ENCODE measurements at regions not wholly inside any gene's neighbourhood (a gene's known extent, or its start where the extent isn't known, plus 50 kb on each side); places are given as distances from the start of the nearest gene placed in this dataset.
A peak's percentile ranks its signal among the peaks of the same experiment; 100 is the strongest.

DNA sequence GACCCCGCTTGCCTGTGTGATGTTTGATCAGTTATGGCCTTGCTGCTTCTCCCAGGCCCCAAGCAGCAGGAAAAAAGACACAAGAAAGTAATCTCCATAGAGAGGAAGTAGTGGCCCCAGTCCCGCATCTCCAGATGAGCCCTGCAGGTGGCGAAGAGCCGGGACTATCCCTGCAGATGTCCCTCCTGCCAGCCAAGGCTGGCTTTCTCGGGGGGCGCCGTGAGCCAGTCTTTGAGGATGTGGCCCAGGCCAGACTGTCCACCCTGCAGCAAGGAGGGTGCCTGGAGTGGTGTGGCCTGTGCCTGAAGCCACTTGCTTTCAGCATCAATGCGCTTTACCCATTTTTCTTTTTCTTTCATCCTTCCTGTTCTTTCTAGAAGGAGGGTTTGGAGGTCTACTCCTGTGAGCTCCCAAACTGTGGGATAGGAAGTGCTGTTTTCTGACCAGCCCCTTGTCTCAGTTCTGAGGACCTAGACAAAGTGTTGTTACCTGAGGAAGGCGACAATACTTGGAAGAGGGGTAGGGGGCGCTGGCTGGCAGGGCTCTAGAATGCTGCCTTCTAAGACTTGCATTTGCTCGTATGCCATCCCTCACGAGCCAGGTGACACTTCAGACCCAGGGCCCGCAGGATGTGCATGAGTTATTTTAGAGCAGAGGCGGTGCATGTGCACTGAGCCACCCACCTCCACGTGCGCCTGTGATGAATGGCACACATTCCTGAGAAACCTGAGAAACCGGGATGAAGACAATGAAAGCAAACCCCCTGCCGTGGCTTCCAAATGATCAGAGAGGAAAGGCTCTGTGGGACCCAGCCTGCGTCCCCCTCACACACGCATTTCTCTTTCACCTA is 255.8 kb downstream of the FBXO15 start:
- H3K4me3 ChIP-seq = no peak overlapping the region
- WGBS = 42% methylated on average over 20 of the region's 20 CpGs
- no peak for TF ChIP-seq POLR2A (IDR thresholded peaks at IDR 0.05; ENCODE audit: low read depth)
- no peak for TF ChIP-seq EP300 (IDR thresholded peaks at IDR 0.05)
- no peak for TF ChIP-seq POLR2AphosphoS5 (IDR thresholded peaks at IDR 0.05)
- no peak overlapping the region for H3K27ac ChIP-seq (replicated peaks in 1 of 4)
- no peaks in the 10 kb centered on the region for H3K9me3 ChIP-seq
- no peaks in the 10 kb centered on the region for H3K27me3 ChIP-seq
- H3K4me1 ChIP-seq = no peaks in the 10 kb centered on the region
- DNase-seq (ENCODE audit: extremely low spot score) = peak; percentile 90
- intact Hi-C loops (cut with DNase I) = no loop called here
- no peaks in the 10 kb centered on the region for H3K36me3 ChIP-seq

DNA sequence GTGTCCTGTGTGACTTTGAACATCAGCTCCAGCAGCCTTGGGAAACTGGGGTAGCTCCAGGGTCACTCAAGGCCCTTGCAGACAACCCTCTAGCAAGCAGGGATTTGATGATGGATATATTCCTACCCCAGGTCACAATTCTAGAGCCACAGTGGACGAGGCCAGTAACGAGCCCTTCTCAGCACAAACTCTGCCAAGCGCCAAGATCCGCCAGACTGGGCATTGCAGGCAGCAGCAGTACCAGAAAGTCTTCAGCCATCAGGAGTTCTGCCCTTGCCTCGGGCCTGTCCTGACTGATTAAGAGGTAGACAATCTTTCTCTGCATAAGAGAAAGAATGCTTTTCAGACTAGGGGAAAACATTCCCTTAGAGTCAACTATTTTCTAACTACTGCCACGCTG is 259.1 kb downstream of the FBXO15 start:
- Histone ChIP-seq H3K4me1 (no peaks in the 10 kb centered on the region), H3K4me3 (no peak overlapping the region), H3K27ac (replicated peaks in 1 of 4) (no peak overlapping the region), H3K9me3 (no peaks in the 10 kb centered on the region), H3K36me3 (no peaks in the 10 kb centered on the region), H3K27me3 (no peaks in the 10 kb centered on the region)
- no peak for TF ChIP-seq POLR2A (IDR thresholded peaks at IDR 0.05; ENCODE audit: low read depth)
- intact Hi-C loops (cut with DNase I) = no loop called here
- WGBS = 76% methylated on average over 6 of the region's 6 CpGs
- DNase-seq (ENCODE audit: extremely low spot score) = peak; percentile 91

DNA sequence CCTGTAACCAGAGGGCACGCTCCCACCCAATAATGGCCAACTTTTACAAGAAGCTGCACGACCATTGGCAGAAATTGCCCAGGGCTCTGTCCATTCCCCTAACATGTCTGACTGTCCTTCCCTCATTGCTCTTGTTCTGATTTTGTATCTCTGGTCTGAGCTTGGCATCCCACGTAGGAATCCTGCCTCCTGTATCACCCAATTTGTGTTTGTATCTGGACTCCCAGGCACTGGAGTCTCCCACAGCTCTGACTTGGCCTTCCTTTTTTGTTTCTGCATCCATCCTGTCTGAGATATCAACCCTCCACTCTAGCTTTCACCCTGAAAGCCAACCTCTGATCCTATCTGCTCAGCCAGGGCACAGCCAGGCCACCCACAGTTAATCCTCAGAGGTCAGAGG is 259.8 kb downstream of the FBXO15 start:
- WGBS = 71% methylated on average over 3 of the region's 3 CpGs
- intact Hi-C loops (cut with DNase I) = no loop called here

DNA sequence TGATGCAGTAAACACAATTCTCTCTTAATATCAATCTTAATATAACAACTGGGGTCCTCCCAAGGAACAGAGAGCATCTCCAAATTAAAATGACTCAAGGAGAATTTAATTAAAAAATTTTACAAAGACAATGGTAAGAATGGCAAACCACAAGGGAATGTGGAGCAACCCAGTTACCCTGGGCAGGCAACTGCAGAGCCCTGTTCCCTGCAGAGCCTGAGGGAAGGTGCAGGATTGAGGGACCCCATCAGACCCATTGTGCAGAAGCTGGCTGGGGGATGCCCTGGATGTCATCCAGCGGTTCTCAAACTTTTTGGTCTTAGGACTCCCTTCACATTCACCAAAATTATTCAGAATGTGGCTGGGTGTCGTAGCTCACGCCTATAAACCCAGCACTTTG is 262.8 kb downstream of the FBXO15 start:
- intact Hi-C loops (cut with DNase I) = no loop called here
- peak; percentile 24 for DNase-seq (ENCODE audit: extremely low spot score)
- H3K9me3 ChIP-seq = no peaks in the 10 kb centered on the region
- no peak overlapping the region for H3K4me3 ChIP-seq
- TF ChIP-seq, protein P1, sequence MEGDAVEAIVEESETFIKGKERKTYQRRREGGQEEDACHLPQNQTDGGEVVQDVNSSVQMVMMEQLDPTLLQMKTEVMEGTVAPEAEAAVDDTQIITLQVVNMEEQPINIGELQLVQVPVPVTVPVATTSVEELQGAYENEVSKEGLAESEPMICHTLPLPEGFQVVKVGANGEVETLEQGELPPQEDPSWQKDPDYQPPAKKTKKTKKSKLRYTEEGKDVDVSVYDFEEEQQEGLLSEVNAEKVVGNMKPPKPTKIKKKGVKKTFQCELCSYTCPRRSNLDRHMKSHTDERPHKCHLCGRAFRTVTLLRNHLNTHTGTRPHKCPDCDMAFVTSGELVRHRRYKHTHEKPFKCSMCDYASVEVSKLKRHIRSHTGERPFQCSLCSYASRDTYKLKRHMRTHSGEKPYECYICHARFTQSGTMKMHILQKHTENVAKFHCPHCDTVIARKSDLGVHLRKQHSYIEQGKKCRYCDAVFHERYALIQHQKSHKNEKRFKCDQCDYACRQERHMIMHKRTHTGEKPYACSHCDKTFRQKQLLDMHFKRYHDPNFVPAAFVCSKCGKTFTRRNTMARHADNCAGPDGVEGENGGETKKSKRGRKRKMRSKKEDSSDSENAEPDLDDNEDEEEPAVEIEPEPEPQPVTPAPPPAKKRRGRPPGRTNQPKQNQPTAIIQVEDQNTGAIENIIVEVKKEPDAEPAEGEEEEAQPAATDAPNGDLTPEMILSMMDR (IDR thresholded peaks at IDR 0.05) = no peak
- TF ChIP-seq POLR2A (IDR thresholded peaks at IDR 0.05; ENCODE audit: low read depth) (no peak), EP300 (IDR thresholded peaks at IDR 0.05) (no peak), POLR2AphosphoS5 (IDR thresholded peaks at IDR 0.05) (no peak)
- 74% methylated on average over 3 of the region's 3 CpGs for WGBS
- no peaks in the 10 kb centered on the region for H3K36me3 ChIP-seq
- no peaks in the 10 kb centered on the region for H3K27me3 ChIP-seq
- no peak overlapping the region for H3K27ac ChIP-seq (replicated peaks in 1 of 4)
- no peaks in the 10 kb centered on the region for H3K4me1 ChIP-seq

More for the DNA sequence above, 259.8 kb downstream of the FBXO15 start:
- no peaks in the 10 kb centered on the region for H3K9me3 ChIP-seq
- no peak overlapping the region for H3K4me3 ChIP-seq
- H3K27me3 ChIP-seq = no peaks in the 10 kb centered on the region
- H3K4me1 ChIP-seq = no peaks in the 10 kb centered on the region
- no peak for TF ChIP-seq POLR2A (IDR thresholded peaks at IDR 0.05; ENCODE audit: low read depth)
- TF ChIP-seq EP300 (IDR thresholded peaks at IDR 0.05) = no peak
- TF ChIP-seq POLR2AphosphoS5 (IDR thresholded peaks at IDR 0.05) = no peak
- TF ChIP-seq, protein P1 (IDR thresholded peaks at IDR 0.05) = no peak
- H3K27ac ChIP-seq (replicated peaks in 1 of 4) = no peak overlapping the region
- DNase-seq (ENCODE audit: extremely low spot score) = peak; percentile 91
- no peaks in the 10 kb centered on the region for H3K36me3 ChIP-seq

DNA sequence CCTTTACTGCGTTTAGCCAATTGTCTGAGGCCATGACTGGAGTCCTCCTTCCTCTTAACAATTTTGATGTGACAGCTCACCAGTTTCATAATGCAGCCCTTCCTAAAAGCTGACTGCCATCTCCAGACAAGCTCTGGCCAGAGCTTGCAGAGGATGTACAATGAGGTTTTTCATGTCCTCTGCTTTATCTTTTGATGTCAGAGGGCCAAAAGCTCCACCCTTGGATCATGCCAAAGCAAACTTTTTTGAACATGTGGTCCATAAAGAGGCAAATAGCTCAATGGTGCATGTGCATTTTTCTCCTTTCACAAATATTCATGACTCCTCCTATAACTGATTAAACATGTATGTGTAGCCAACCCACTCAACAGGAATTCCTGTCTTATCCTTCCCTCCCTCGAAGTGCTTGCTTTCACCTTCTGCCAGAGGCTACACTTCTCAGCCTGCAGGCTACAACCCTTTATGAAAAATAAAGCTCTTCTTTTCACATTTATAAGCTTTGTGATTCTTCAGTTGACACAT is 266.2 kb downstream of the FBXO15 start:
- intact Hi-C loops (cut with DNase I) = no loop called here
- Histone ChIP-seq H3K36me3 (no peaks in the 10 kb centered on the region), H3K27me3 (no peaks in the 10 kb centered on the region), H3K4me3 (no peak overlapping the region), H3K9me3 (no peaks in the 10 kb centered on the region), H3K4me1 (no peaks in the 10 kb centered on the region), H3K27ac (replicated peaks in 1 of 4) (no peak overlapping the region)
- peak; percentile 42 for DNase-seq (ENCODE audit: extremely low spot score)
- WGBS = 62% methylated on average over 2 of the region's 2 CpGs
- TF ChIP-seq POLR2A (IDR thresholded peaks at IDR 0.05; ENCODE audit: low read depth) = no peak

DNA sequence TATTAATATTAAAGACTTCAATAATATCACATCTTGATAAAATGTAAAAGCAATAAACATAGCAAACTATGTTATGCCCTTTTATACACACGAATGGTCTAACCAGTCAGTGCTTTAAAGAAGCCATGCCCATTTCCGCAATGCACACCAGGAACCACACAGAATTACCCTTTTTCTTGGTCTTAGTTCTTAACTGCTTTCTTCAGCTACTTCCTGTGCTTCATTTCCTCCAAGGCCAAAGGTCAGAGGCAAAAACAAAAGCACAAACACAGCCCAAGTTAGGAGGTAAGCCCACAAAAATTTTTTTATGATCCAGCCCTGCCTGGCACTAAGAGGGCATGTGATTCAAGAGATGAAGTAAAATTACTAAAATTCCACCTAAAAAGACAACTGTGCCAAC is 267.2 kb downstream of the FBXO15 start:
- intact Hi-C loops (cut with DNase I) = no loop called here
- no peak overlapping the region for H3K27ac ChIP-seq (replicated peaks in 1 of 4)
- H3K4me3 ChIP-seq = no peak overlapping the region
- DNase-seq (ENCODE audit: extremely low spot score) = no peak
- TF ChIP-seq POLR2AphosphoS5 (IDR thresholded peaks at IDR 0.05) (no peak), EP300 (IDR thresholded peaks at IDR 0.05) (no peak), POLR2A (IDR thresholded peaks at IDR 0.05; ENCODE audit: low read depth) (no peak)
- TF ChIP-seq, protein P1 (IDR thresholded peaks at IDR 0.05) = no peak
- 78% methylated on average over 2 of the region's 2 CpGs for WGBS
- H3K27me3 ChIP-seq = no peaks in the 10 kb centered on the region
- no peaks in the 10 kb centered on the region for H3K4me1 ChIP-seq
- H3K36me3 ChIP-seq = no peaks in the 10 kb centered on the region
- no peaks in the 10 kb centered on the region for H3K9me3 ChIP-seq
